SK-N-SH (cell line): ENCODE measurements at regions not wholly inside any gene's neighbourhood (a gene's known extent, or its start where the extent isn't known, plus 50 kb on each side); places are given as distances from the start of the nearest gene placed in this dataset.

Experiments used
- CTCF ChIA-PET: fragments of 300-600, 350-600 bp; formaldehyde crosslinking; extraction: SDS; loops from one replicate; lab custom pipeline; 2021; lab: Yijun Ruan, JAX
- POLR2A ChIA-PET: fragments of 350-600 bp; sonication (Branson Sonifier 250); formaldehyde crosslinking; extraction: SDS; loops from one replicate; lab custom pipeline; 2020; ENCODE audit warnings: antibody characterized with exemption, inconsistent platforms; lab: Yijun Ruan, JAX
- DNase-seq: peaks from one replicate; pipeline ENCODE4 v3.0.0; 2012
- H2AFZ ChIP-seq: fragments of 200-600 bp; sonication (generic); 2 replicates; pipeline ENCODE4 v1.8.1; 2016; ENCODE audit warnings: antibody characterized with exemption, mild to moderate bottlenecking, low read depth
- H3F3A ChIP-seq: fragments of 200-600 bp; sonication (generic); replicated peaks from 2 replicates; pipeline ENCODE3; 2016; ENCODE audit warnings: antibody characterized with exemption, mild to moderate bottlenecking; ENCODE audit not compliant: insufficient read depth
- H3K27ac ChIP-seq, 2 experiments: fragments of 200-500 bp in 1 of 2; fragments of 200-600 bp in 1 of 2; sonication (Bioruptor generic) in 1 of 2; sonication (generic), shearing (Covaris generic) in 1 of 2; 2 replicates each; pipeline versions ENCODE4 v1.5.1 to v1.6.1; 2014 to 2016; ENCODE audit warnings: low read depth in 2 of 2, inconsistent platforms in 1 of 2, low read length in 1 of 2, mild to moderate bottlenecking in 1 of 2, mixed read lengths in 1 of 2
- H3K27me3 ChIP-seq: fragments of 200-600 bp; sonication (generic), shearing (Covaris generic); 2 replicates; pipeline ENCODE4 v1.6.1; 2016; ENCODE audit warnings: mixed run types; ENCODE audit not compliant: insufficient read depth
- H3K36me3 ChIP-seq, 2 experiments: fragments of 200-500 bp in 1 of 2; fragments of 200-600 bp in 1 of 2; sonication (Bioruptor generic) in 1 of 2; sonication (generic) in 1 of 2; replicated peaks in 1 of 2; 2 replicates each; pipeline versions ENCODE3 to v1.5.1; 2014 to 2016; ENCODE audit warnings: low read length in 1 of 2, mild to moderate bottlenecking in 1 of 2; ENCODE audit not compliant: insufficient read depth in 2 of 2, control insufficient read depth in 1 of 2
- H3K4me1 ChIP-seq, 2 experiments: fragments of 200-500 bp in 1 of 2; fragments of 200-600 bp in 1 of 2; sonication (Bioruptor generic) in 1 of 2; sonication (generic), shearing (Covaris generic) in 1 of 2; 2 replicates each; pipeline versions ENCODE4 v1.5.1 to v1.6.1; 2014 to 2016; ENCODE audit warnings: low read depth in 1 of 2, low read length in 1 of 2, mixed run types in 1 of 2; ENCODE audit not compliant: insufficient read depth in 2 of 2, control insufficient read depth in 1 of 2
- H3K4me2 ChIP-seq: fragments of 200-600 bp; sonication (generic), shearing (Covaris generic); 2 replicates; pipeline ENCODE4 v1.6.1; 2017; ENCODE audit warnings: mixed run types
- H3K4me3 ChIP-seq, 2 experiments: fragments of 200-500 bp in 1 of 2; fragments of 200-600 bp in 1 of 2; sonication (Bioruptor generic) in 1 of 2; sonication (generic), shearing (Covaris generic) in 1 of 2; 2 replicates each; pipeline versions ENCODE4 v1.5.1 to v1.8.1; 2014 to 2016; ENCODE audit warnings: low read depth in 2 of 2, inconsistent platforms in 1 of 2, low read length in 1 of 2, mild to moderate bottlenecking in 1 of 2, mixed read lengths in 1 of 2, moderate library complexity in 1 of 2
- H3K79me2 ChIP-seq: fragments of 200-600 bp; sonication (generic); 2 replicates; pipeline ENCODE4 v1.8.1; 2017; ENCODE audit warnings: mild to moderate bottlenecking; ENCODE audit not compliant: insufficient read depth
- H3K9ac ChIP-seq: fragments of 200-600 bp; sonication (generic); 2 replicates; pipeline ENCODE4 v1.6.1; 2017; ENCODE audit warnings: mixed run types
- H3K9me2 ChIP-seq: fragments of 200-600 bp; sonication (generic); 2 replicates; pipeline ENCODE4 v1.6.1; 2017; ENCODE audit warnings: mixed run types
- H3K9me3 ChIP-seq: fragments of 200-600 bp; sonication (generic); 2 replicates; pipeline ENCODE4 v1.6.1; 2017; ENCODE audit warnings: mixed run types, mild to moderate bottlenecking, moderate library complexity
- H4K20me1 ChIP-seq: fragments of 200-600 bp; sonication (generic); 2 replicates; pipeline ENCODE4 v1.6.1; 2017; ENCODE audit warnings: mild to moderate bottlenecking, mixed run types; ENCODE audit not compliant: insufficient read depth
- ELF1 ChIP-seq: IDR thresholded peaks from 2 replicates; pipeline ENCODE4 v1.4.0; 2012
- FOXM1 ChIP-seq: IDR thresholded peaks from 2 replicates; pipeline ENCODE4 v1.4.0; 2012; ENCODE audit warnings: low read depth, mild to moderate bottlenecking
- GATA2 ChIP-seq: sonication (generic); formaldehyde crosslinking; IDR thresholded peaks from 2 replicates; pipeline ENCODE4 v1.5.0; 2020; ENCODE audit warnings: mild to moderate bottlenecking, missing genetic modification reagents
- MXI1 ChIP-seq: IDR thresholded peaks from 2 replicates; pipeline ENCODE4 v1.6.1; 2012; ENCODE audit warnings: mild to moderate bottlenecking, low read depth, low read length, improper control_type of control experiment
- NRF1 ChIP-seq: IDR thresholded peaks from 2 replicates; pipeline ENCODE4 v1.6.1; 2012; ENCODE audit warnings: low read depth, mild to moderate bottlenecking, low read length
- POLR2AphosphoS5 ChIP-seq: IDR thresholded peaks from 2 replicates; pipeline ENCODE4 v1.6.1; 2012; ENCODE audit warnings: low read depth, low read length
- RCOR1 ChIP-seq: fragments of 150-350 bp; IDR thresholded peaks from 2 replicates; pipeline ENCODE4 v1.6.1; 2017; ENCODE audit warnings: antibody characterized with exemption, low read length
- USF2 ChIP-seq: fragments of 150-350 bp; IDR thresholded peaks from 2 replicates; pipeline ENCODE4 v1.6.1; 2017; ENCODE audit warnings: antibody characterized with exemption, low read length, low read depth, borderline replicate concordance
- YY1 ChIP-seq: IDR thresholded peaks from 2 replicates; pipeline ENCODE4 v1.4.0; 2012; ENCODE audit warnings: low read depth, mild to moderate bottlenecking
- WGBS: methylation state at CpG from one replicate; pipeline ENCODE4 v1.1.6; 2017; ENCODE audit warnings: low lambda C conversion rate; 5-methylcytosine and 5-hydroxymethylcytosine counted together
- TF ChIP-seq, protein P1 (sequence below): fragments of 150-350 bp; IDR thresholded peaks from 2 replicates; pipeline ENCODE4 v1.6.1; 2016; ENCODE audit warnings: mild to moderate bottlenecking, low read depth, low read length

DNA sequence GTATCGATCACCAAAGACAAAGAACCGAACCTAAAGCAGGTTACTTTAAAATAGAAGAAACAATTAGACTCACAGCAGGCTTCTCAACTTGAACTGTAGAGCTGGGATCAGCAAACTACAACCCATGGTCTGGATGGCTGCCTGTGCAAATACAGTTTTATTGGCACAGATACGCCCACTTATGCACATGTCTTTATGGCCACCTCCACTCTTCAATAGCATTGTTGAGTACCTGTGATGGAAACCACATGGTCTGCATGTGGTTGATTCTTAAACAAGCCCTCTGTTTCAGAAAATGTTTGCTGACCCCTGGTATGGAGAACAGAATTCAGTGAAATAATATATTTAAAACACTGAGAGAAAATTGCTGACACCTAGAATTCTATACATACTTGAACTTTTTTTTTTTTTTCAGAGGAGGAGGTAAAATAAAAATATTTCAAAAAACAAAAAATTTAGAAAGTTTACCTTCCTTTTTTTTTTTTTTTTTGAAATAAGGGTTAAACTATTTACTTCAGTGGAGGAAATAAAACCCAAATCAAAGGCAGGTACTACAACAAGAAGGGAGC is 263.8 kb upstream of the ATP10A start:
- Histone ChIP-seq H3K9ac (no peak overlapping the region), H3K79me2 (no peaks in the 10 kb centered on the region), H3K4me2 (no peak overlapping the region), H3F3A (no peaks in the 10 kb centered on the region), H3K9me3 (no peaks in the 10 kb centered on the region), H3K36me3 (no peaks in the 10 kb centered on the region), H3K4me1 (no peaks in the 10 kb centered on the region), H2AFZ (no peak overlapping the region), H3K9me2 (no peaks in the 10 kb centered on the region), H3K4me3 (no peak overlapping the region), H4K20me1 (no peaks in the 10 kb centered on the region), H3K27me3 (no peaks in the 10 kb centered on the region), H3K27ac (no peak overlapping the region)
- DNase-seq = no peak
- CTCF ChIA-PET = interaction anchor here (1.0 kb wide), 1 partner anchor 12 kb away, joined by 5 read pairs; no protein-coding TSS in a partner anchor
- TF ChIP-seq MXI1 = no peak
- no peak for TF ChIP-seq POLR2AphosphoS5
- TF ChIP-seq YY1 = no peak
- TF ChIP-seq ELF1 = no peak
- no peak for TF ChIP-seq RCOR1
- no peak for TF ChIP-seq NRF1
- TF ChIP-seq, protein P1, sequence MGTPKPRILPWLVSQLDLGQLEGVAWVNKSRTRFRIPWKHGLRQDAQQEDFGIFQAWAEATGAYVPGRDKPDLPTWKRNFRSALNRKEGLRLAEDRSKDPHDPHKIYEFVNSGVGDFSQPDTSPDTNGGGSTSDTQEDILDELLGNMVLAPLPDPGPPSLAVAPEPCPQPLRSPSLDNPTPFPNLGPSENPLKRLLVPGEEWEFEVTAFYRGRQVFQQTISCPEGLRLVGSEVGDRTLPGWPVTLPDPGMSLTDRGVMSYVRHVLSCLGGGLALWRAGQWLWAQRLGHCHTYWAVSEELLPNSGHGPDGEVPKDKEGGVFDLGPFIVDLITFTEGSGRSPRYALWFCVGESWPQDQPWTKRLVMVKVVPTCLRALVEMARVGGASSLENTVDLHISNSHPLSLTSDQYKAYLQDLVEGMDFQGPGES = no peak
- no peak for TF ChIP-seq FOXM1
- WGBS = 47% methylated on average over 3 of the region's 3 CpGs
- POLR2A ChIA-PET = no interaction called here

DNA sequence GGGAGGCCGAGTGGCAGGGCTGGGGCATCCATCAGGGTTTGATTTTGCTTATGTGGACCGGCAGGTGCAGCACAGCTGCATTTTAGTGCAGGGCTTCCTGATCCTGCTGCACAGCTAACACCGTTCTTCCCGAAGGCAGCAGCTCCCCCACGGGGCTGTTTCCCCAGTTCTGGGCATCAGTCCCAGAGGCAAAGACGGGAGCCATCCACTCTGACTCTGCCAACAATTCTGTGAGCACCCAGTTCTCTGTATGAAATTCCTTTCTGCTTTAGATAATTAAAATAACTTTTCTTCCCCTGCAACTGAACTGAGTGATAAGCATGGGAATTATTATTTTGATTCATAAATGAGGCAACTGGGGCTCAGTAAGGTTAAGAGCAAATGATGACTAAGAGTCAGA is 262.9 kb upstream of the ATP10A start:
- no peaks in the 10 kb centered on the region for H3F3A ChIP-seq
- no peaks in the 10 kb centered on the region for H3K27me3 ChIP-seq
- POLR2A ChIA-PET = no interaction called here
- H3K27ac ChIP-seq = no peak overlapping the region
- 14% methylated on average over 1 of the region's 6 CpGs for WGBS
- no peaks in the 10 kb centered on the region for H3K9me3 ChIP-seq
- H3K36me3 ChIP-seq = no peaks in the 10 kb centered on the region
- H3K79me2 ChIP-seq = no peaks in the 10 kb centered on the region
- no peak for DNase-seq
- no peak overlapping the region for H3K4me2 ChIP-seq
- H3K4me3 ChIP-seq = no peak overlapping the region
- no peaks in the 10 kb centered on the region for H3K9me2 ChIP-seq
- TF ChIP-seq, protein P1 = no peak
- TF ChIP-seq GATA2 (no peak), USF2 (no peak)
- no peak overlapping the region for H2AFZ ChIP-seq
- no peaks in the 10 kb centered on the region for H4K20me1 ChIP-seq
- H3K4me1 ChIP-seq = no peaks in the 10 kb centered on the region
- no peak overlapping the region for H3K9ac ChIP-seq
- CTCF ChIA-PET = no interaction called here
